H1 (cell line): ENCODE measurements at regions not wholly inside any gene's neighbourhood (a gene's known extent, or its start where the extent isn't known, plus 50 kb on each side); places are given as distances from the start of the nearest gene placed in this dataset.

Source experiments
- CTCF ChIA-PET: fragments of 300-600 bp; sonication (Branson Sonifier 250); formaldehyde crosslinking; loops from one replicate; lab custom pipeline; 2021; ENCODE audit not compliant: partially characterized antibody; lab: Charles Lee
- POLR2A ChIA-PET: fragments of 300-600 bp; sonication (Branson Sonifier 250); formaldehyde crosslinking; loops from one replicate; lab custom pipeline; 2021; ENCODE audit warnings: inconsistent platforms; ENCODE audit not compliant: partially characterized antibody; lab: Charles Lee
- DNase-seq, 2 experiments: peaks; one replicate each; pipeline versions ENCODE4 v3.0.0 to v3.0.0-alpha.2; 2010 to 2022; ENCODE audit warnings: low spot score in 2 of 2, low read depth in 1 of 2, mixed read lengths in 1 of 2
- FAIRE-seq: peaks from 2 replicates; lab custom pipeline; 2011; peaks lifted over from hg19 to GRCh38; lab: Jason Lieb, UNC
- H2AFZ ChIP-seq: 2 replicates; pipeline ENCODE4 v1.8.1; 2012; ENCODE audit warnings: low read length, inconsistent platforms
- H2AK5ac ChIP-seq: 2 replicates; pipeline ENCODE4 v1.6.1; 2013; ENCODE audit warnings: low read depth, low read length
- H2BK120ac ChIP-seq: replicated peaks from 2 replicates; pipeline ENCODE3; 2013; ENCODE audit warnings: low read depth, low read length, inconsistent platforms
- H2BK12ac ChIP-seq: 2 replicates; pipeline ENCODE4 v1.6.1; 2013; ENCODE audit warnings: low read depth, low read length
- H2BK15ac ChIP-seq: 2 replicates; pipeline ENCODE4 v1.6.1; 2013; ENCODE audit warnings: low read length
- H2BK20ac ChIP-seq: 2 replicates; pipeline ENCODE4 v1.6.1; 2013; ENCODE audit warnings: low read length
- H2BK5ac ChIP-seq: 2 replicates; pipeline ENCODE4 v1.6.1; 2013; ENCODE audit warnings: low read depth, low read length
- H3K14ac ChIP-seq: 2 replicates; pipeline ENCODE4 v1.6.1; 2013; ENCODE audit warnings: inconsistent platforms; ENCODE audit not compliant: insufficient read length
- H3K18ac ChIP-seq: 2 replicates; pipeline ENCODE4 v1.6.1; 2013; ENCODE audit warnings: low read length; ENCODE audit errors: extremely low read depth
- H3K23ac ChIP-seq: 2 replicates; pipeline ENCODE4 v1.6.1; 2013; ENCODE audit warnings: inconsistent platforms; ENCODE audit not compliant: insufficient read length
- H3K23me2 ChIP-seq: 2 replicates; pipeline ENCODE4 v1.6.1; 2013; ENCODE audit warnings: low read depth, low read length
- H3K27ac ChIP-seq: 2 replicates; pipeline ENCODE4 v1.6.1; 2011; ENCODE audit warnings: low read depth, low read length, inconsistent platforms
- H3K27me3 ChIP-seq, 4 experiments: replicated peaks in 1 of 4; 1 replicate in 1 of 4; 2 replicates in 3 of 4; pipeline versions ENCODE4 v1.6.1 to v1.8.1; 2011 to 2013; ENCODE audit warnings: low read length in 3 of 4, mild to moderate bottlenecking in 3 of 4, inconsistent platforms in 2 of 4, mixed read lengths in 2 of 4, moderate library complexity in 1 of 4; ENCODE audit not compliant: control insufficient read depth in 3 of 4, insufficient read depth in 3 of 4; ENCODE audit errors: extremely low read depth in 1 of 4
- H3K36me3 ChIP-seq, 4 experiments: 2 replicates each; pipeline versions ENCODE4 v1.6.1 to v1.8.1; 2011 to 2013; ENCODE audit warnings: mild to moderate bottlenecking in 4 of 4, low read length in 3 of 4, moderate library complexity in 2 of 4, control low read depth in 1 of 4, inconsistent platforms in 1 of 4; ENCODE audit not compliant: insufficient read depth in 4 of 4, control insufficient read depth in 2 of 4
- H3K4ac ChIP-seq: replicated peaks from 2 replicates; pipeline ENCODE3; 2013; ENCODE audit warnings: low read length, low read depth, mixed read lengths, inconsistent platforms; ENCODE audit not compliant: insufficient read length
- H3K4me1 ChIP-seq, 4 experiments: replicated peaks in 1 of 4; 1 replicate in 1 of 4; 2 replicates in 3 of 4; pipeline versions ENCODE4 v1.6.1 to v1.8.1; 2011 to 2013; ENCODE audit warnings: low read length in 3 of 4, inconsistent platforms in 2 of 4, mixed read lengths in 1 of 4; ENCODE audit not compliant: insufficient read depth in 4 of 4, control insufficient read depth in 3 of 4
- H3K4me2 ChIP-seq, 2 experiments: 2 replicates each; pipeline versions ENCODE4 v1.6.1 to v1.8.1; 2011 to 2013; ENCODE audit warnings: low read depth in 2 of 2, low read length in 2 of 2, control low read depth in 1 of 2, inconsistent platforms in 1 of 2, mild to moderate bottlenecking in 1 of 2; ENCODE audit not compliant: insufficient read depth in 1 of 2
- H3K4me3 ChIP-seq, 4 experiments: fragments of 200-600, 300-600 bp in 1 of 4; sonication (generic), shearing (Covaris generic), sonication (Bioruptor Twin) in 1 of 4; 2 replicates each; pipeline versions ENCODE4 v1.5.1 to v1.8.1; 2011 to 2016; ENCODE audit warnings: low read length in 4 of 4, low read depth in 3 of 4, control low read depth in 2 of 4, inconsistent platforms in 2 of 4, mild to moderate bottlenecking in 2 of 4, mixed read lengths in 1 of 4, moderate library complexity in 1 of 4; ENCODE audit not compliant: insufficient read depth in 2 of 4; ENCODE audit errors: extremely low read depth in 1 of 4
- H3K56ac ChIP-seq: replicated peaks from 2 replicates; pipeline ENCODE3; 2013; ENCODE audit warnings: low read depth, mild to moderate bottlenecking, mixed read lengths, low read length, inconsistent platforms; ENCODE audit not compliant: insufficient read length
- H3K79me1 ChIP-seq: 2 replicates; pipeline ENCODE4 v1.6.1; 2013; ENCODE audit warnings: low read depth, low read length, control low read depth
- H3K79me2 ChIP-seq, 2 experiments: 2 replicates each; pipeline versions ENCODE4 v1.6.1 to v1.8.1; 2012 to 2013; ENCODE audit warnings: low read length in 2 of 2, mild to moderate bottlenecking in 2 of 2, inconsistent platforms in 1 of 2; ENCODE audit not compliant: insufficient read depth in 2 of 2, control insufficient read depth in 1 of 2
- H3K9ac ChIP-seq, 4 experiments: replicated peaks in 1 of 4; 1 replicate in 1 of 4; 2 replicates in 3 of 4; pipeline versions ENCODE4 v1.6.1 to v1.8.1; 2011 to 2013; ENCODE audit warnings: low read depth in 3 of 4, low read length in 3 of 4, control low read depth in 2 of 4, mild to moderate bottlenecking in 2 of 4, moderate library complexity in 2 of 4, inconsistent platforms in 1 of 4; ENCODE audit errors: extremely low read depth in 1 of 4
- H3K9me3 ChIP-seq, 2 experiments: 2 replicates each; pipeline versions ENCODE4 v1.6.1 to v1.8.1; 2012 to 2013; ENCODE audit warnings: mild to moderate bottlenecking in 2 of 2, moderate library complexity in 2 of 2, control low read depth in 1 of 2, inconsistent platforms in 1 of 2, low read depth in 1 of 2, low read length in 1 of 2, mixed read lengths in 1 of 2; ENCODE audit not compliant: insufficient read depth in 2 of 2
- H4K20me1 ChIP-seq, 2 experiments: replicated peaks in 1 of 2; 2 replicates each; pipeline versions ENCODE3 to v1.8.1; 2011 to 2013; ENCODE audit warnings: inconsistent platforms in 2 of 2, low read length in 2 of 2, mild to moderate bottlenecking in 1 of 2; ENCODE audit not compliant: insufficient read depth in 2 of 2, control insufficient read depth in 1 of 2
- H4K5ac ChIP-seq: 2 replicates; pipeline ENCODE4 v1.6.1; 2013; ENCODE audit warnings: low read length, low read depth, mixed read lengths, inconsistent platforms; ENCODE audit not compliant: insufficient read length
- H4K8ac ChIP-seq: 2 replicates; pipeline ENCODE4 v1.8.0; 2013; ENCODE audit warnings: mild to moderate bottlenecking, moderate library complexity, low read length, inconsistent platforms; ENCODE audit not compliant: insufficient read depth; ENCODE audit errors: extremely low read depth
- H4K91ac ChIP-seq: replicated peaks from 2 replicates; pipeline ENCODE3; 2013; ENCODE audit warnings: low read length, mixed read lengths, inconsistent platforms; ENCODE audit not compliant: insufficient read length
- HDAC6 ChIP-seq: IDR thresholded peaks from one replicate; pipeline ENCODE4 v1.7.1; 2012; ENCODE audit warnings: low read depth, mild to moderate bottlenecking, inconsistent platforms, low read length, moderate library complexity
- SAP30 ChIP-seq: fragments of 300-600 bp; sonication (generic); IDR thresholded peaks from 2 replicates; pipeline ENCODE4 v1.7.1; 2012; ENCODE audit warnings: low read length, moderate library complexity, mild to moderate bottlenecking, inconsistent platforms; ENCODE audit not compliant: insufficient read depth, insufficient replicate concordance
- SIX5 ChIP-seq: IDR thresholded peaks from 2 replicates; pipeline ENCODE4 v1.6.1; 2011; ENCODE audit warnings: mild to moderate bottlenecking, low read depth, low read length
- WGBS, 2 experiments: shearing (Covaris generic) in 1 of 2; methylation state at CpG; one replicate each; pipeline versions ENCODE4 v1.1.6 to v1.1.7; 2013 to 2015; ENCODE audit warnings: low lambda C conversion rate in 2 of 2, mixed read lengths in 2 of 2, inconsistent platforms in 1 of 2, low coverage in 1 of 2, missing lambda C conversion rate in 1 of 2; ENCODE audit not compliant: insufficient replicate concordance in 2 of 2, insufficient coverage in 1 of 2, insufficient read length in 1 of 2; ENCODE audit errors: extremely low coverage in 1 of 2, missing lambda C conversion rate in 1 of 2; 5-methylcytosine and 5-hydroxymethylcytosine counted together

DNA sequence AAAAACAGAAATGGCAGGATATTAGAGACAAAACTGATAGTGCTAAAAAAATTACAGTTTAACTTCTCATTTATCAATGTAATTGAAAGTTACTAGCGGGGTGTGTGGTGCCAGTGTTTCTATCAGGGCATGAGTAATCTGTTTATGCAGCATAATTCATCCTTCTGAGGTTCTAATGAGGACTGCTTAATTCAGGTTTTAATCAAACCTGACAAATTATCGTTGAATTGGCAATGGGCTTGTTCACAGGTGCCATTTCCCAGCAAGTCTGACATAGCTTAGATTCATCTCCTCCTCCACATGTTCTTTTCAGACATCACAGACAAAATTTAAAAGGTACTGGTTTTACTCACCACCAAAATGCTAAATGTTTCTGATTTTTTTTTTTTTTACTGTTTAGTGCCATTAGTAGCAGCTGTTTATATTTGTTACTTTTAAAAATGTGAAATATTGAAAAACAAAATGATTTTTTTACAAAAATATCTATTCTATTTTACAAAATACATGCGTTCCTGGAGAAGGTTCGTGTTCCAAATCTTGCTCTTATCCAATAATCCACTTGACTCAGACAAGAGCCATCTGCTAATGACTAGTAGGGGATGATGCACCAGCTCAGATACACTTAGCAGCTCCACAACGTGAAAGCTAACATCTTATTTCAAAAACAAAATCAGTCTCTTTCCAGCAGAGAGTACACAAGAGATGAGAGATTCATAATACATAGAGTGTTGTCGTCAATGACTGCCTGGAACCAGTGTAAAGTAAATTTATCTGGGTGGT lies 447.7 kb upstream of the DPPA4 start:
- Histone ChIP-seq H2BK12ac (no peak overlapping the region), H3K4me3 (no peak overlapping the region), H3K4me1 (no peaks in the 10 kb centered on the region), H4K5ac (no peak overlapping the region), H2BK5ac (no peak overlapping the region), H4K20me1 (no peaks in the 10 kb centered on the region), H3K9ac (no peak overlapping the region), H3K18ac (no peak overlapping the region), H3K23me2 (no peaks in the 10 kb centered on the region), H2AK5ac (no peak overlapping the region), H3K56ac (no peak overlapping the region), H2BK120ac (no peak overlapping the region), H3K36me3 (no peaks in the 10 kb centered on the region), H4K8ac (no peak overlapping the region), H3K27me3 (no peaks in the 10 kb centered on the region), H3K14ac (no peak overlapping the region), H3K4ac (no peak overlapping the region), H3K4me2 (no peak overlapping the region), H2AFZ (no peak overlapping the region), H3K27ac (no peak overlapping the region), H3K79me1 (no peaks in the 10 kb centered on the region), H3K23ac (no peak overlapping the region), H2BK15ac (no peak overlapping the region), H3K9me3 (peaks cover 0 to 5% of the 10 kb centered on the region in 2 experiments; a peak in 1 of 4 replicates), H3K79me2 (no peaks in the 10 kb centered on the region), H4K91ac (no peak overlapping the region), H2BK20ac (no peak overlapping the region)
- no peak for DNase-seq
- ChIA-PET POLR2A (no interaction called here), CTCF (no interaction called here)
- 94% methylated on average over 6 of the region's 6 CpGs; no CpG with 5 or more reads in 1 of the 2 experiments for WGBS, 2 experiments
- TF ChIP-seq HDAC6 (no peak), SAP30 (no peak), SIX5 (no peak)
- FAIRE-seq: no peak
